Coronary artery (tissue), 2 donors: ENCODE measurements at regions not wholly inside any gene's neighbourhood (a gene's known extent, or its start where the extent isn't known, plus 50 kb on each side); places are given as distances from the start of the nearest gene placed in this dataset.

Source experiments
- DNase-seq: peaks from one replicate; pipeline ENCODE4 v3.0.0-alpha.2; 2017; ENCODE audit warnings: low spot score
- H3K27ac ChIP-seq, 2 donors: fragments of 200-600 bp; sonication (generic); one replicate each; pipeline ENCODE4 v1.5.1; 2016 to 2019
- H3K4me3 ChIP-seq: fragments of 200-600 bp; sonication (generic); 2 replicates; pipeline ENCODE4 v1.5.1; 2016; ENCODE audit warnings: mild to moderate bottlenecking, moderate library complexity
- CTCF ChIP-seq: fragments of 200-600 bp; sonication (generic); IDR thresholded peaks from one replicate; pipeline ENCODE4 v1.5.1; 2019; ENCODE audit warnings: antibody characterized with exemption

GRCh38 chr10:62742536-62743061, 61.9 kb upstream of the ADO start:
- no peak overlapping the region for H3K4me3 ChIP-seq
- H3K27ac ChIP-seq: no peak overlapping the region
- DNase-seq: no peak
- TF ChIP-seq CTCF: no peak

- no peak for TF ChIP-seq CTCF
- Histone ChIP-seq H3K4me3 (no peak overlapping the region), H3K27ac (no peak overlapping the region)
- no peak for DNase-seq
Observed at GRCh38 chr10:62744136-62744535, 60.4 kb upstream of the ADO start.

- no peak for TF ChIP-seq CTCF
- Histone ChIP-seq H3K4me3 (no peak overlapping the region), H3K27ac (no peak overlapping the region)
- DNase-seq: no peak
Observed at GRCh38 chr10:62745581-62745980, 58.9 kb upstream of the ADO start.

DNA sequence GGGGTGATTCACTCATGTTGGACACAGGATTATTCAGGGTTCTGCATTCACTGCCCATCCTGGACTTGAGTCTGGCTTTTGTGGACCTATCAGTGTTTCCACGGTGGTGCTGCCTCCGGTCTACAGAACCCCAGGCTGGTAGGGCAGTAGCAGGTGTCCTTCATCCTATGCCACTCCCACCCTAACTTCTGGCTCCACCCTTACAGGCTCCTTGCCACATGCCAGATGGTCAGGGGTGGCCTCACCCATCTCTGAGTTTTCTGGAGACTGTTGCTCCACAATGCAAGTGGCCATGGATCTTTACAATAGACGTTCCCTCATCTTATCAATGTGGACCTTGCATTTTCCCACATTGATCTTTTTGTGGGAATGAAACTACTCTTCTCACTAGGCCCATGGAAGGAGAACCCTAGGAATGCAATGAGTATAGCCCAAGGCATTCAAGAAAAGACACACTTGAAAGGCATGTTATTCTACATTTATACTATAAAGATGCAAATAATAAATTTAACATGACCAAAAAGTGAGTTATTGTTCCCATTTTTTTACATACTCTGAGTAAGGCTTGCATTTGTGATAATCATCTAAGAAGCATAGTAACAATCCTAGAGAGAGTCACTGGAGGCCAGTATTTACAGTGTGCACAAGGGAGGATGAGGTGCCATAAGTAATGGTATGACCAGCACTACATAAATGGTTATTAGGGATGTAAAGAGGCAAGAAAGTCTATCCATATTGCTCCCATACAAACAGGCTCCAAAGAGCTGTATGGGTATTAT, 57.4 kb upstream of the ADO start:
- H3K4me3 ChIP-seq: no peak overlapping the region
- DNase-seq: no peak
- TF ChIP-seq CTCF: no peak
- no peak overlapping the region for H3K27ac ChIP-seq

- H3K27ac ChIP-seq: no peak overlapping the region
- H3K4me3 ChIP-seq: no peak overlapping the region
- TF ChIP-seq CTCF: no peak
- no peak for DNase-seq
Observed at GRCh38 chr10:62748386-62748785, 56.1 kb upstream of the ADO start.

GRCh38 chr10:62749093-62749683, 55.3 kb upstream of the ADO start:
- DNase-seq: no peak
- Histone ChIP-seq H3K4me3 (no peak overlapping the region), H3K27ac (no peak overlapping the region)
- no peak for TF ChIP-seq CTCF
